ENCODE measurements at regions not wholly inside any gene's neighbourhood (a gene's known extent, or its start where the extent isn't known, plus 50 kb on each side); places are given as distances from the start of the nearest gene placed in this dataset.

DNA sequence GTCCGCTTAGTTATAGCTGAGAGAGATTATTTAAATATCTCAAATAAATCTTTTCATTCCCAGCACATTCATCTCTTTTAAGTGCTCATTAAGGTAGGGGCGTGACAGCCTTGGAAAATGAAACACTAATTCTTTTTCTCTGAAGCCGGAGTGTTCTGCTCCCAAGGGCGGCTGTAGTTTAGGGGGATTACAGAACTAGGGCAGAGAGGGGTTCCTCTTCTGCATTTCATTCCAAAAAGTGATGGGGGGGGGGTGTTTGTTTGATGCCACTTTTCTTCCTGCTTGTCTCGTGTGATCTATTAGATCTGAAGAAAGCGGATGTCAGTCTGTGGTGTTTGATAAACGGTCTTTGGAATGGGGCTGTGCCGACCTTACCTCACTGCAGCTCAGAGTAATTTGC, 506.5 kb upstream of the MGMT start:
- TF ChIP-seq CTCF (IDR thresholded peaks at IDR 0.05), result no peak
- H3K4me3 Mint-ChIP-seq, result no peak overlapping the region
- H3K4me1 Mint-ChIP-seq, result peaks cover 32% of the 10 kb centered on the region
- H3K9me3 Mint-ChIP-seq, result peaks cover 7% of the 10 kb centered on the region
- no peak for DNase-seq
- peak overlapping the region; percentile 36 for H3K27ac Mint-ChIP-seq
- no peaks in the 10 kb centered on the region for H3K27me3 Mint-ChIP-seq (ENCODE audit: low read depth, poor library complexity)
- no peaks in the 10 kb centered on the region for H3K36me3 Mint-ChIP-seq (ENCODE audit: low read depth)

DNA sequence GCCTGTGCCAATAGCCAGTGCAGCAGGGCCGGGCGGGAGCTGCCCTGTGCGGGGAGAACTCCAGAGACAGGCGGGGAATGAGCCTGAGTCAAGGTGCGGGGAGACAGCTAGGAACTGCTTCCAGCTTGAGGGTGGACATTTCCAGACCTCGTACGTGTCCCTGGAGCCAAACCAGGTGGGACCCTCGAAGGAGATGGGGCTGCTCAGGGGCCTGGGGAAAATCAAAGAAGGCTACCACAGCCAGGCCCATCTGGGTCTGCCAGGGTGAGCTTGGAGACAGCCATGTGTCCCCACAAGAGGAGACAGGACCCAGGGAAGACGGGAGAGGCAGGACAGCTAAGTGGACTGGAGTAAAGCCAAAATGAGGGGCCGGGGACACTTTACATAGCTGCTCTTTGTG, 504.9 kb upstream of the MGMT start:
- Mint-ChIP-seq H3K4me3 (no peak overlapping the region), H3K36me3 (ENCODE audit: low read depth) (no peaks in the 10 kb centered on the region), H3K27ac (no peak overlapping the region), H3K4me1 (peaks cover 32% of the 10 kb centered on the region), H3K9me3 (peaks cover 11% of the 10 kb centered on the region), H3K27me3 (ENCODE audit: low read depth, poor library complexity) (no peaks in the 10 kb centered on the region)
- TF ChIP-seq CTCF (IDR thresholded peaks at IDR 0.05), result no peak
- DNase-seq, result no peak

DNA sequence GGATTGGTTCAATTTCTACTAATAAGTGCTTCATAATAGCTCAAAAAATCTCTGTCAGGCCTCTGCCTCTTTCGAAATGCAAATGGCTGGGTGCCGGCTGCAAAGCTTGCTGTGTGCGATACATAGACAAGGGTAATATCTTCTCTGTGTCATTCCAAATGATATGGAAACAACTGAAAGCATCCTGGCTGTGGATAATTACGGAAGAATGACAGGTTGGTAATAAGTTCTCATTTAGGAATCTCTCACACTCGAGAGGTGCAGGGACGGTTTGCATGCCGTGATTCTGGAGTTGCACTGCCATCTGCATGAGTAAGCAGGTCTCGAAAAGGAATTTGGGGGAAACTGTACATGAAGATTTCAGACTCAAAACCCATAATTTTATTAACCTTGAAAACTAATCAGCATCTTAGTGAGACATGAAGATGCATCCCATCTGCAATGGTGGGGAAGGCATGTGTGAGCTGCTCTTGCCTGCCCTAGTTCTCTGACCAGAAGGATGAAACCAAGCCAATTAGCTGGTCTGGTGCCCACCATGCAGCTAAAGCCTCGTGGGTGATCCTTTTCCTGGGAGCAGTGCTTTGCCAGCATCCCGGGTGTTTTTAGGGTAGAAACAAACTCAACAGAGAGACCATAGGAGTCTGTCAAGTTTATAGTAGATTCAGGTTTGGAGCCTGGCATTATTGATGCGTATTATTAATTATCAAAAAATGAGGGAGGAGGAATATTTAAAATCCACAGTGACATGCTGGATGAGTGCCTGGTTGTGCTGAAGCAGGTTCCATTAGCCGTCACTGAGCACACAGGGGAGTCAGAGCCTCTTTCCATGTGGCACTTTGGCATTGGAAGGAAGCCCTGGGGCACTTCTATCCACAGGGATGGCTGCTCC, 503.6 kb upstream of the MGMT start:
- no peak overlapping the region for H3K4me3 Mint-ChIP-seq
- no peak for DNase-seq
- H3K4me1 Mint-ChIP-seq, result peaks cover 26% of the 10 kb centered on the region
- TF ChIP-seq CTCF (IDR thresholded peaks at IDR 0.05), result no peak
- peaks cover 11% of the 10 kb centered on the region for H3K9me3 Mint-ChIP-seq
- H3K27me3 Mint-ChIP-seq (ENCODE audit: low read depth, poor library complexity), result no peaks in the 10 kb centered on the region
- H3K36me3 Mint-ChIP-seq (ENCODE audit: low read depth), result no peaks in the 10 kb centered on the region
- H3K27ac Mint-ChIP-seq, result no peak overlapping the region

DNA sequence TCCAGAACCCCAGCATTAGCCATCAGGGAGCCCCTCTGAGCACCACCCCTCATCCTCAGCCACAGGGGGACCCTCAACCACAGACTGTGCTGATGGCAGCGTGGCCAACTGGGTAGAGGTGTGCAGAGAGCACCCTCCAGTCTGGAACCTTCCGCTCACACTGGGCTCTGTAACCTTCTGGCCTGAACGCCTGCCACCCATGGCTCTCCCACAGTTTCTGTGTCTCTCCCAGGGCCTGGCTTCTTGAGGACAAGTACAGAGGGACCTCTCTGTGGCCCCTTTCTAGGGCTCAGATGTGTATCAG, 503.0 kb upstream of the MGMT start:
- no peak overlapping the region for H3K27ac Mint-ChIP-seq
- H3K9me3 Mint-ChIP-seq, result peaks cover 11% of the 10 kb centered on the region
- no peak overlapping the region for H3K4me3 Mint-ChIP-seq
- H3K4me1 Mint-ChIP-seq, result peaks cover 21% of the 10 kb centered on the region
- no peak for TF ChIP-seq CTCF (IDR thresholded peaks at IDR 0.05)
- DNase-seq, result no peak
- H3K36me3 Mint-ChIP-seq (ENCODE audit: low read depth), result no peaks in the 10 kb centered on the region
- peaks cover 3% of the 10 kb centered on the region for H3K27me3 Mint-ChIP-seq (ENCODE audit: low read depth, poor library complexity)

DNA sequence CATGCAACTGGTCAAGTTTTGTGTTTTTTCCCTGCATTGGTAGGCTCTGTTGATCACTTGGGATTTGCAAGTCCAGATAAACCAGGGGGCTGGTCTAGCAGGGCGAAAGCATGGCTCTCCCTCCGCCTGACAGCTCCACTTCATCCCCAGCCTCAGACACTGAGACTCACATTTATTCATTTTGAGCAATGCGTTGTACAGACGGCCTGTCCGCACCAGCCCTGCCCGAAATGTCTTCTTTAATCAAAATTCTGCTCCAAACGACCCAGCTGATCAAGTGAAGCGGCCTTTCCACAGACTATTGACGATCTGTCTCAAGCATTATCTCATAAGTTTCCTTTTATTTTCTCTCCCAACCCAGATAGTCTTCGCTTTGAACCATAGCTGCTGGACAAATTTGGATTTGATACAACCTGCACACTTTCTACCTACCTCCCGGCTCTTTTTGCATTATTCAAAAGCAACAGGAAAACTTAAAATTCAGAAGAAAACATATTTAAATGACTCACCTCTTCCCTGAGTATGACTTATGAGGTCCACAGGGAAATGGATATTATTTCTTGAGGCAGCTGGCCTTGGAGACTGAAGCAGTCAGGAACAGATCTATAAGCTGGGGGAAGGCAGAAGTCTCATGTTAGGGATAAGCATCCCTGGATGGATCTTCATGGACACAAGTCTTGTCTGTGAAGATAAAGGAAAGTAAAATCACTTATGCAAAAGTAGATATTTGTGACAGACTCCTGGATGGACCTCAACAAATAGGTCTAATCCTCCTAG, 498.9 kb upstream of the MGMT start:
- H3K27ac Mint-ChIP-seq, result no peak overlapping the region
- DNase-seq, result no peak
- no peak overlapping the region for H3K4me3 Mint-ChIP-seq
- no peaks in the 10 kb centered on the region for H3K36me3 Mint-ChIP-seq (ENCODE audit: low read depth)
- H3K27me3 Mint-ChIP-seq (ENCODE audit: low read depth, poor library complexity), result peaks cover 7% of the 10 kb centered on the region
- peaks cover 11% of the 10 kb centered on the region for H3K9me3 Mint-ChIP-seq
- TF ChIP-seq CTCF (IDR thresholded peaks at IDR 0.05), result no peak
- no peaks in the 10 kb centered on the region for H3K4me1 Mint-ChIP-seq
